ENCODE measurements at regions not wholly inside any gene's neighbourhood (a gene's known extent, or its start where the extent isn't known, plus 50 kb on each side); places are given as distances from the start of the nearest gene placed in this dataset.
A peak's percentile ranks its signal among the peaks of the same experiment; 100 is the strongest.

GRCh38 chr21:16834791-16835190, 678.1 kb upstream of the CXADR start:
- DNase-seq (ENCODE audit: low spot score) = no peak

DNA sequence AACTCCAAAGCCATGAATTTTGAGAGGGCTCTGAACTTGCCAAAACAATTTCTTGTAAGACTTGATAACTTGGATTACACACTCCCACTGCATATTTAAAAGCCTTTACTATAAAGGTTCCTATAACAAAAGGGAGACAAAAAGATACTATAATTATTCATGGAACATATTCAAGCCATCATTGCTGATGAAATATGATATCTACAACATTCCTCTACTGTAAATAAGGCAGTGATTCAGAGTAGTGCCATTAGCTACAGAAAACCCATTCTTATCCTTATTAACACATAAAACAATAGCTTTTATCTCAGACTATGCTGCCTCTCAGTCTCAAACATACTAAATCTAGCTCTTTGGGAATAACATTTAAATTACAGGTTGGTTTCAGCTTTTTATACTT, 675.5 kb upstream of the CXADR start:
- no peak for DNase-seq (ENCODE audit: low spot score)

- DNase-seq (ENCODE audit: low spot score) = no peak
Observed at GRCh38 chr21:16837721-16838120, 675.1 kb upstream of the CXADR start.

DNA sequence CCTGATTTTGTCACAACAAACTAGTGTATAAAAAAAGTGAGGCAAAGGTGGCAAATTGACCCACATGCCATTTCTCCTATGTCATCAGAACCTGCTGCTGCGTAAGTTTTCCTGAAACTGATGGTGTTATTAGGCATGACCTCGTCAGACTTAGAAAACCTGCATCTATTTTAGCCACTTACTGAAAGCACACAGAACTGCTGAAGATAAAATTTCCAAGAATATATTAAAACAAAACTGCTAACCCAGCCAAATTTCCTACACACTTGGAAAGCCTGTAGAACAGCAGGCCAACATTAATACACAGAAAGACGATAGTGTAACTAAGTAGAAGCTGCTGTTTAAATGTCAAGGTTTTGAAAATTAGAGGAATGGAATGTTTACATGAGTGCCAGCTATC, 674.5 kb upstream of the CXADR start:
- DNase-seq (ENCODE audit: low spot score) = no peak

GRCh38 chr21:16840538-16840937, 672.3 kb upstream of the CXADR start:
- DNase-seq (ENCODE audit: low spot score) = no peak

GRCh38 chr21:16841975-16842695, 670.7 kb upstream of the CXADR start:
- no peak for DNase-seq (ENCODE audit: low spot score)

- DNase-seq (ENCODE audit: low spot score) = no peak
Observed at GRCh38 chr21:16842696-16843035, 670.2 kb upstream of the CXADR start.

DNA sequence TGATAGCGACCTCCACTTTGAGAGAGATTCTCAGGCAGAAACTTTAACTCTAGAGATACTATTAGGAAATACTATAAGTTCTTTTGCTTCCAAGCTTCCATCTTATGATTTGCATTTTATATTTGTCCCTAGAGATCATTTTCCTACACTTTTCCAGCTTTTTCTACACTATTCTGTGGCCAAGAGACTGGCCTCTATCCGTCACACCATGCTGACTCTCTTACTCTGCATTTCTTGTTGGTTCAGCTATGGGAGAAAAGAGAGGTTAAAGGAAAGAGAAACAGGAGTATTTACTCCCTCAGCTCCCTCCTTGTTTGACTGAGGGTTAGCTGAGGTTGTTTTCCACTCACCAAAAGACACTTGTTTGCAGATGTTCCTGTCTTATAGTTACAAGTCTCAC, 665.6 kb upstream of the CXADR start:
- no peak for DNase-seq (ENCODE audit: low spot score)

- no peak for DNase-seq (ENCODE audit: low spot score)
Observed at GRCh38 chr21:16851054-16851453, 661.8 kb upstream of the CXADR start.

DNA sequence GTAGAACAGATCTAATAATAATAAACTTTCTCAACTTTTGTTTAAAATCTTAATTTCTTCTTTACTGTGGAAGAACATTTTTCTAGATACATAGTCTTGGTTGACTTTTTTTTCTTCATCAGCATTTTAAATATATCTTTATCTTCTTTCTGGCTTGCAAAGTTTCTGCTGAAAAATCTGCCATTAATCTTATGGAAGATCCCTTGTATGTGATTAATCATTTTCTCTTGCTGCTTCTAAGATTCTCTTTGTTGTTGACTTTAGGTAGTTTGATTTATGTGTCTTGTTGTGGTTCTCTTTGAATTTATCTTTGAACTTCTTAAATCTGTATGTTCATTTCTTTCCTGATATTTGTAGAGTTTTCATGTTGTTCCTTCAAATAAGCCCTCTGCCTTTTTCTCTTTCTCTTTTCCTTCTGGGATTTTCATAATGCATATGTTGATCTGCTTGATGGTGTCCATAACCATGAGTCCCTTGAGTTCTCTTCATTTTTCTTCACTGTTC, 657.6 kb upstream of the CXADR start:
- no peak for DNase-seq (ENCODE audit: low spot score)

DNA sequence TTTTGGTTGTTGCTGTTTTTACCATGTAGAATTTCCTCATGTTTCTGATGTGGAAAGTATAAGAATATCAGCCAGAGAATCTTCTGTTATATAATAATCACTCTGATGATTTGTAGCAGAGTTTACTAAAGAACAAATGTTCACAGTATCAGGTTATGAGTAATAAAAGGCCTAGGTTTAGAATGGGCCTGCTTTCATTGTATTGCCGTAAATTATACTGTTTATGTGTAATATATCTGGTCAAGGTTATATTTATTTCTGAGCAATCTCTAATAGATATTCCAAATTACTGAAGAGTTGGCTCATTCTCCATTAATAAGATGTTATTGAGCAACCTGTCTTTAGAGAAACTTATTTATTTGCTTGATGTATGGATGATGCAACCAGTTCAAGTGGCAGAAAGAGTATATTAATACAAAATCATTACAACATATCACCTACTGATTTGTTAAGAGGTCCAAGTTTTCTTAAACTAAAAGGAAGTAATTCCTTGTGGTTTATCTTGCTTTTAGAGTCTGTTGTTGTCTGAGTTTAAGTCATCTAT, 649.4 kb upstream of the CXADR start:
- no peak for DNase-seq (ENCODE audit: low spot score)

GRCh38 chr21:16863908-16864307, 648.9 kb upstream of the CXADR start:
- DNase-seq (ENCODE audit: low spot score) = no peak

GRCh38 chr21:16865632-16866031, 647.2 kb upstream of the CXADR start:
- DNase-seq (ENCODE audit: low spot score) = no peak

GRCh38 chr21:16866851-16867250, 646.0 kb upstream of the CXADR start:
- DNase-seq (ENCODE audit: low spot score) = no peak

GRCh38 chr21:16870103-16870502, 642.7 kb upstream of the CXADR start:
- DNase-seq (ENCODE audit: low spot score) = no peak

- no peak for DNase-seq (ENCODE audit: low spot score)
Observed at GRCh38 chr21:16872616-16873015, 640.2 kb upstream of the CXADR start.

GRCh38 chr21:16873176-16873575, 639.7 kb upstream of the CXADR start:
- DNase-seq (ENCODE audit: low spot score) = no peak

DNA sequence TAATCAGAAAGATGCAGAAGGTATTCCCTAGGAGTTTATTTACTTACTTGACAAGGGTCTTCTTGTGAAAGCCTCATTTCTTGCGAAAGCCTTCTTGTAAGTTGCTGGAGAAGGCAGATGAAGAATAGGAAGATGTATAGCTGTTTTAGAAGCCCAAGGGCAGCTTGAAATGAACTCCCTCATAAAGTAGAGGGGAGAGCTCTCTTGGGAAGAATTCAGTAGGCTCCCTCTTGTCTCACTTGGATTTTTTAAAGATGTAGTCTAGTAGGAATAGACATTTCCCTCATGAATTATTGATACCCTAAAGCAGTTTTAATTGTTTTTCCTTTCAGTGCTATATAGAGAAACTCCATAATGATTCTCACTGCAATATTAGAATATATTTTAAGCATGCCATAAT, 639.2 kb upstream of the CXADR start:
- no peak for DNase-seq (ENCODE audit: low spot score)

- DNase-seq (ENCODE audit: low spot score) = no peak
Observed at GRCh38 chr21:16879479-16879878, 633.4 kb upstream of the CXADR start.

GRCh38 chr21:16891821-16892220, 621.0 kb upstream of the CXADR start:
- peak; percentile 17 for DNase-seq (ENCODE audit: low spot score)

DNA sequence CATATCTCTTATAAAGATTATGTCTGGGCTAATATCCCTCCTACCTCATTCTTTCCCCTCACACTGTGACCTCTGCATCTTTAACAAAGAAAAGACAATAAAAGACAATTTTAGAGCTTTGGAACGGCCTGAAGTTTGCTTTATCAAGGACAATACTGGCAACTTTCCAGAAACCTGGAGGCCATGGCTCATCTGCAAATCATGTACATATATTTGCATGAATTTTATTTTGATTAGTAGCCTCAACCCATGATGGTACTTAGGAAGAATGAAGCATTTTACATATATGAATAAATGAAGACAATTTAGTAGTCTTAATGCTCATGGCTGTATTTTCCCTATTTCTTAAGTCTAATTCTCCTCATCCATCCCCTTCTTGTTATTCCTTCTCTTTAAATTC, 612.2 kb upstream of the CXADR start:
- DNase-seq (ENCODE audit: low spot score) = no peak

GRCh38 chr21:16908077-16908476, 604.8 kb upstream of the CXADR start:
- DNase-seq (ENCODE audit: low spot score) = peak; percentile 62

DNA sequence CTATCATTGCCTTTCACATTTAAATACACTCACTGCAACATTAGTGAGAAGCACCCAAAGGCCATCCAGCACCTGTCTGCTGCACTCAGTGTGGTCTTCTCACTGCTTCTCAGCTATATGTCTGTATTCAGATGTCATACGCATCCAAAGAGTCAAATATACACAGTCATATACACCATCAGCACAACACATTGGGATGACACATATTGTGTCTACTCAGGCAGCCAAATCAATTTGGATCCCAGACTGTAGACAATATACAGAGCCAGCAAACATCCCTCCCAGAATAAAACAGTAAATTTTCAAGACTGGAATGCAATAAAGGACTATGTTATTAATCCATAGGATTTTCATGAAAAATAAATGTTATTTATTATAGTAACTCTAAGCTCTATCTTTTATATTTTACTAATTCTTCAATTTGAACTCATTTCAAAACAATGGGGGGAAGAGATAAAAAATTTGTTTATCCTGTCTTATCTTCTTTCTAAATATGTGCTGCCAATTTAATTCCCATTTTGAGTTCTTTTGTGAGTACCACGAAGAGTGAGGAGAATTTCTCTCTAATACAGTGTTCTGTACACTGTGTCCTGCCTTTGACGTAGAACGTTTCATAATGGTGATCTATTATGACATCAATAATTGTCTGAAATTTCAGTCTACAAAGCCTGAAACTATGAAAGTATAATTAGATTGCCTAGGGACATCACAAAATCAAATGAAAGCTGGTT, 602.2 kb upstream of the CXADR start:
- DNase-seq (ENCODE audit: low spot score) = no peak

Measured in Ammon's horn (tissue), 1 donor.